ENCODE measurements at regions not wholly inside any gene's neighbourhood (a gene's known extent, or its start where the extent isn't known, plus 50 kb on each side); places are given as distances from the start of the nearest gene placed in this dataset.
"Not testable (repeated sequence)": the region's sequence is repeated elsewhere in the genome, so short reads cannot be mapped to it uniquely, and the experiment has no call there.

DNA sequence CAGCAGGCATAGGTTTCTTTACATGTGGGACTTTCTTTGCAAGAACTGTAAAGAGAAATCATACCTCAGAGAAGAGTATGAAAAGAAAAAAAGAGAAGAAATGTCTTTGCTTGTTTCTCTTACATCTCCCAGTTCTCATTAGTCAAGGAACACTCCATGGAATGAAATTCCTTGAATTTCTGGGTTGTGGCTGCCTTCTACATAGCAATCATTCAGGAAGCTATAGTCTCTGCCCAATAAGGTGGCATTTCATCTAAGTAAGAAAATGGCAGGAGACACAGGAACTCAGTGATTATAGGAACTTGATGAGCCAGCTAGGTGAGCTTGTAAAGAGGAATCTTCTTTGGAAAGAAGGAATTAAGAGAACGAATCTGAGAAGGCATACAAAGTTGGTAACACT, 197.0 kb upstream of the FKBP1C start:
- DNase-seq (ENCODE audit: low spot score) = no peak

DNA sequence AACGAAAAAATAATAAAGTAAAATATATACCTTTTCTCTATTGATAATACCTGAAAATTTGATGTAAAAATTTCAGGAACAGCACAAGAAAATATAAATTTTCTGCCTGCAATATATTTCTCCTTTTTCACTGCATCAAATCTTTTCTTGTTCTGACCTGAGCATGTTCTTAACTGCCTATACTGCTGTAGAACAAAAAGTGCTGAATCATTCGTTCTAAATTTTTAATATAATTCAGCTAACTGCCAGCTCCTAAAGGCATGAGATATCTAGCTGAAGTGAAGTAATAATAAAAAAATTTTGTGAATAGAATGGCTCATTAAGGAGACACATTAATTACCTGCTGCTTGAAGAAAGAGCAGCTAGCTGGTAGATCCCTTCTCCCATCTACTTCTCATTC, 188.6 kb upstream of the FKBP1C start:
- DNase-seq (ENCODE audit: low spot score) = no peak

DNA sequence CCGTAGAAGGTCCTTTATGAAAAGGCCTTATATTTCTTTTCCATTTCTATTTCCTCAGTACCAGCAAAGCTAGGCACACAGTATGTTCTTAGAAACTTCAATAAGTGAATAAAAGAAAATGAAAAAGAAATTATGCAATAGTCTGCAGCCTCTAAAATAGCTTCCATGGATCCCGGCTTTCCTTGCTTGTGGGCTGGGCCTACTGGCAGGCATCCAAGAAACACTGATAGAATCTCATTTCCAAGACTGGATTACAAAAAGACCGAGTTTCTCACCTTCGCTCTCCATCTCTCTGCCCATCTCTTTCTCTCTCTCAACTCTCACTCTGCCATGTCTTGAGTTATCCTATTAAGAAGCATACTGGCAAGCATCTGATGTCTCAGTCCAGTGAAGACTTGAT, 187.5 kb upstream of the FKBP1C start:
- DNase-seq (ENCODE audit: low spot score) = no peak

- no peak for DNase-seq (ENCODE audit: low spot score)
Measured at GRCh38 chr6:63049216-63049615, 162.1 kb upstream of the FKBP1C start.

DNA sequence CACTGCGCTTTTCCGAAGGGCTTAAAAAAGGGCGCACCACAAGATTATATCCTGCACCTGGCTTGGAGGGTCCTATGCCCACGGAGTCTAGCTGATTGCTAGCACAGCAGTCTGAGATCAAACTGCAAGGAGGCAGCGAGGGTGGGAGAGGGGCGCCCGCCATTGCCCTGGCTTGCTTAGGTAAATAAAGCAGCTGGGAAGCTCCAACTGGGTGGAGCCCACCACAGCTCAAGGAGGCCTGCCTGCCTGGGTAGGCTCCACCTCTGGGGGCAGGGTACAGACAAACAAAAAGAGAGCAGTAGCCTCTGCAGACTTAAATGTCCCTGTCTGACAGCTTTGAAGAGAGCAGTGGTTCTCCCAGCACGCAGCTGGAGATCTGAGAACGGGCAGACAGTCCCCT, 158.1 kb upstream of the FKBP1C start:
- not testable (repeated sequence) for DNase-seq (ENCODE audit: low spot score)

- DNase-seq (ENCODE audit: low spot score) = peak; percentile 13
Measured at GRCh38 chr6:63058601-63059000, 152.7 kb upstream of the FKBP1C start.

GRCh38 chr6:63063631-63064271, 147.5 kb upstream of the FKBP1C start:
- no peak for DNase-seq (ENCODE audit: low spot score)

DNA sequence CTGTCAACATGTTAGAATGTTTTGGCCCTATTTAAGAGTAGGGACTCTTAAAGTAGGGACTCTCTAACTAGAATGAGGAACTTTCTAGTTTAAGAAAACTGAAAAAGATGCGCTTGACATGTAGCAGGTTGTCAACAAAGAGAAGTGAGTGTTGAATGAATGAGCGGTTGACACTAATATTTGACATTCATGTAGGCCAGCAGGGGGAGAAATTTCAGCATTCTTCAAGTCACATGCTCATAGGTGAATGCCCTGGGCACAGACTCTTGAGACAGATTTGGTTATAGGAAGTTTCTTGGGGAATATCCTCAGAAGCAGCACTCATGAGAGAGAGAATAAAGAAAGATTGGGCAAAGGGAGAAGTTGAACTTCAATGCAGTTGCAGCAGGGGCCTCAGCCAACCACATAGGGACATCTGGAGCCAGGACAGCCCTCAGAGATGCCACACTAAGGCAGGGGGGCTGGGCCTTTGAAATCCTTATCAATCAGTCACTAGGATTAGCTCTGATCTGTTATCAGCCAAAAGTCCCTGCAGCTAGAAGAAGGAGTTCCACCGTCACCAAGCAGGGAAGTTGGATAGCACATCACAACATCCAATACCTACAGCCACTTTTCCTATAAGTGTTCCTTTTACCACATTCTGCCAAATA, 145.1 kb upstream of the FKBP1C start:
- peak; percentile 51 for DNase-seq (ENCODE audit: low spot score)

DNA sequence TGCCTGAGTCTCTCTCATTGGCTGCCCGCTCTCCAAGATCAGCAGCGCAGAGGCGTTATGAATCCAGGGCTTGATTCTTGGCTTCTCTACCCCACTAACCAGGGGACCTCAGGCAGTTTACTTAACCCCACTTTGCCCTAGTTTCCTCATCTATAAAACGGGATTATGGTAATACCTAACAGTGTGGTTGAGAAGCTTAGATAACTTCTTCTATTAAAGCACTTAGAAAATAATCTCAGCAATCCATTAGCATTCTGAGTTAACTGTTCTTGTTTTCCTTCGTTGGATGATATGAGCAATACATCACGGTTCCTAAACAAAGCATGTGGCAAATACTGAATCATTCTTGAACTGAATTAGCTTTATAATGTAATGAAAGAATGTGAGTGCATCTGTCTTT, 116.3 kb upstream of the FKBP1C start:
- DNase-seq (ENCODE audit: low spot score) = no peak

DNA sequence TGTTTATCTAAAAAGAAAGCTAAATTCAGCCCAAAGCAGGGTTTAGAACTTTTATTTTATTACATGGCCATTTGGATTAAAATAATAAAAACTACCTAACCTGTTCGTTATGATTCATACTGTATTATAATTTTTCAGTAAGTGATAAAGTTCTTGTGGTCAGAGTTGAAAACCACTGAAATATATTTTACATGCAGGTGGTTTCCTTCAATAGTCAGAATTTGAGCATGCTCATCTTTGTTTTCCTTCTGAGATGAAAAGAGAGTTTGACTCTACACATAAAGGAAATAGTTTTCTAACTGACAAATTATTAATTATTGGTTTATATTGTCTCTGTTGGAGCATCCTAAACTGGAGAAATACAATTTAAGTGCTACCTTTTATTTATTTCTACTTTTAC, 114.0 kb upstream of the FKBP1C start:
- no peak for DNase-seq (ENCODE audit: low spot score)

- no peak for DNase-seq (ENCODE audit: low spot score)
Measured at GRCh38 chr6:63098789-63099188, 112.5 kb upstream of the FKBP1C start.

- no peak for DNase-seq (ENCODE audit: low spot score)
Measured at GRCh38 chr6:63099772-63100459, 111.4 kb upstream of the FKBP1C start.

DNA sequence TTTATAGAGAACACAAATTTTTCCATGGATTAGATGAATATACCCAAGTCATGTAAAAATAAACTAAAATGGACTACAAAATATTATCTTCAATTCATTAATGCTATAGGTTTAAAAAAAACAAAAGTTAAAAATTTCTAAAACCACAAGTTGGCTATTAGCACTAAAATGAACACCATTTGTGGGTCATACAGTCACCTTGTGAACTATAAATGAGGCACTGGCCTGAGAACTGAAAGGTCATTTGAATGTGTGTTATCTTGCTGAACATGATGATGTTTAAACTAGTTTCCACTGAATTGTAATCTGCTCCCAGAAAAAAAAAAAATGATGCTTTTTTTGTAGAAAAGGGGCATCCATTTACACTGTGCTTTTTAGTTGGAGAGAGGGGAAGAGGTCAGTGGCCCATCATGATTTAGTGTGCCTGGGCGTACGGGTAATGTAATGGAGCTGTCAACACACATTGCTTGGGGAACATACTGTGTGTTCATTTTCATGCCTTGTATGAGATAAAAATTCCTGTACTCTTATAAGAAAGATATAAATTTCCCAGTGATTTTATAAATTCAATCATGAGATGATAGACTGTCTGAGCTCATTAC, 96.6 kb upstream of the FKBP1C start:
- DNase-seq (ENCODE audit: low spot score) = no peak

GRCh38 chr6:63121166-63121565, 90.1 kb upstream of the FKBP1C start:
- DNase-seq (ENCODE audit: low spot score) = peak; percentile 5

- DNase-seq (ENCODE audit: low spot score) = no peak
Measured at GRCh38 chr6:63140114-63140513, 71.2 kb upstream of the FKBP1C start.

- no peak for DNase-seq (ENCODE audit: low spot score)
Measured at GRCh38 chr6:63140692-63141318, 70.5 kb upstream of the FKBP1C start.

GRCh38 chr6:63149730-63150129, 61.5 kb upstream of the FKBP1C start:
- no peak for DNase-seq (ENCODE audit: low spot score)

DNA sequence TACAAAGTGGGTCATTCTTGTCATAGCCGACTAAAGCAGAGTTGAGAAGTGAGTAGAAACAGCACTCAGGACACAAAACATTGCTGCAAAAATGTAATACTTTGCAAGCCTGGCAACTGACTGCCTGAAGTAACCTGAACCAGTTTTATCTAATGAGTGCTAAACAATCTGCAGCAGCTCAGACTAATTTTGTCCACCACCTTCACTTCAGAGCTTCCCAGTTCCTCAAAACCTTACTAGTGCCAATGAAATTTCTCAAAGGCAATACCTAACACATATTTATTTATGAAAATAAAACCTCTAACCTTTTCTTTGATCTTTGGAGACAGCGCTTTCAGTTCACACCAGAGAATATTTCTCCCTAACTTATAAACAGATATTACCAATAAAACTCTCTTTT, 56.7 kb upstream of the FKBP1C start:
- DNase-seq (ENCODE audit: low spot score) = no peak
